H9 (cell line): ENCODE measurements at regions not wholly inside any gene's neighbourhood (a gene's known extent, or its start where the extent isn't known, plus 50 kb on each side); places are given as distances from the start of the nearest gene placed in this dataset.

ENCODE experiments used
- DNase-seq: peaks from one replicate; pipeline ENCODE4 v3.0.0-alpha.2; 2017
- H2AFZ ChIP-seq: one replicate; pipeline ENCODE4 v1.6.1; 2013; ENCODE audit warnings: mild to moderate bottlenecking, low read length, control low read depth, moderate library complexity
- H2AK5ac ChIP-seq: 2 replicates; pipeline ENCODE4 v1.6.1; 2013; ENCODE audit warnings: low read length, control low read depth, mixed read lengths; ENCODE audit not compliant: insufficient read length
- H2BK120ac ChIP-seq: one replicate; pipeline ENCODE4 v1.6.1; 2013; ENCODE audit warnings: low read depth, mild to moderate bottlenecking, low read length, control low read depth, inconsistent platforms; ENCODE audit not compliant: poor library complexity, severe bottlenecking
- H2BK12ac ChIP-seq: 2 replicates; pipeline ENCODE4 v1.6.1; 2013; ENCODE audit warnings: low read length, control low read depth, mixed read lengths, low read depth; ENCODE audit not compliant: insufficient read length
- H2BK15ac ChIP-seq: 2 replicates; pipeline ENCODE4 v1.6.1; 2013; ENCODE audit warnings: low read depth, low read length, control low read depth
- H2BK20ac ChIP-seq: one replicate; pipeline ENCODE4 v1.6.1; 2013; ENCODE audit warnings: low read depth, mild to moderate bottlenecking, low read length, control low read depth, inconsistent platforms; ENCODE audit not compliant: poor library complexity, severe bottlenecking
- H2BK5ac ChIP-seq: 2 replicates; pipeline ENCODE4 v1.6.1; 2013; ENCODE audit warnings: low read length, control low read depth, mixed read lengths; ENCODE audit not compliant: insufficient read length
- H3K14ac ChIP-seq: 2 replicates; pipeline ENCODE4 v1.6.1; 2013; ENCODE audit warnings: low read length, control low read depth; ENCODE audit not compliant: insufficient read depth
- H3K18ac ChIP-seq: 2 replicates; pipeline ENCODE4 v1.6.1; 2013; ENCODE audit warnings: low read depth, mild to moderate bottlenecking, mixed read lengths, low read length, control low read depth; ENCODE audit not compliant: insufficient read length
- H3K23ac ChIP-seq: 2 replicates; pipeline ENCODE4 v1.6.1; 2013; ENCODE audit warnings: low read length, control low read depth, mixed read lengths, low read depth; ENCODE audit not compliant: insufficient read length
- H3K23me2 ChIP-seq: 2 replicates; pipeline ENCODE4 v1.6.1; 2013; ENCODE audit warnings: low read depth, mild to moderate bottlenecking, mixed read lengths, low read length, control low read depth; ENCODE audit not compliant: insufficient read length, poor library complexity, severe bottlenecking
- H3K27ac ChIP-seq: 2 replicates; pipeline ENCODE4 v1.5.1; 2013; ENCODE audit warnings: low read length, control low read depth, mixed read lengths, low read depth; ENCODE audit not compliant: insufficient read length
- H3K27me3 ChIP-seq: 2 replicates; pipeline ENCODE4 v1.6.1; 2013; ENCODE audit warnings: low read length, control low read depth, inconsistent platforms; ENCODE audit not compliant: insufficient read depth
- H3K4ac ChIP-seq: 2 replicates; pipeline ENCODE4 v1.6.1; 2013; ENCODE audit warnings: low read depth, mild to moderate bottlenecking, control low read depth, inconsistent platforms, low read length, moderate library complexity
- H3K4me1 ChIP-seq: 2 replicates; pipeline ENCODE4 v1.6.1; 2013; ENCODE audit warnings: low read length, control low read depth, inconsistent platforms; ENCODE audit not compliant: insufficient read depth
- H3K4me2 ChIP-seq: 2 replicates; pipeline ENCODE4 v1.6.1; 2013; ENCODE audit warnings: low read length, control low read depth, mixed read lengths; ENCODE audit not compliant: insufficient read length, insufficient read depth
- H3K56ac ChIP-seq: 2 replicates; pipeline ENCODE4 v1.6.1; 2013; ENCODE audit warnings: low read depth, mild to moderate bottlenecking, mixed read lengths, low read length, control low read depth; ENCODE audit not compliant: insufficient read length
- H3K79me1 ChIP-seq: 2 replicates; pipeline ENCODE4 v1.6.1; 2013; ENCODE audit warnings: low read depth, mild to moderate bottlenecking, moderate library complexity, low read length, control low read depth, inconsistent platforms; ENCODE audit not compliant: insufficient read depth, poor library complexity, severe bottlenecking
- H3K79me2 ChIP-seq: 2 replicates; pipeline ENCODE4 v1.6.1; 2013; ENCODE audit warnings: low read length, control low read depth, inconsistent platforms; ENCODE audit not compliant: insufficient read depth
- H3K9ac ChIP-seq: 2 replicates; pipeline ENCODE4 v1.6.1; 2013; ENCODE audit warnings: low read length, control low read depth, mixed read lengths; ENCODE audit not compliant: insufficient read length; ENCODE audit errors: extremely low read depth
- H3K9me3 ChIP-seq: one replicate; pipeline ENCODE4 v1.6.1; 2013; ENCODE audit warnings: low read depth, low read length, inconsistent platforms; ENCODE audit not compliant: control insufficient read depth
- H3T11ph ChIP-seq: one replicate; pipeline ENCODE4 v1.6.1; 2013; ENCODE audit warnings: mild to moderate bottlenecking, low read length, control low read depth, inconsistent platforms
- H4K20me1 ChIP-seq: one replicate; pipeline ENCODE4 v1.6.1; 2013; ENCODE audit not compliant: control insufficient read depth, insufficient read length, insufficient read depth
- H4K5ac ChIP-seq: 2 replicates; pipeline ENCODE4 v1.6.1; 2013; ENCODE audit warnings: low read depth, mild to moderate bottlenecking, mixed read lengths, low read length, control low read depth; ENCODE audit not compliant: insufficient read length
- H4K8ac ChIP-seq: replicated peaks from 2 replicates; pipeline ENCODE4 v1.6.1; 2013; ENCODE audit warnings: low read length, control low read depth, mixed read lengths, low read depth; ENCODE audit not compliant: insufficient read length
- H4K91ac ChIP-seq: 2 replicates; pipeline ENCODE4 v1.6.1; 2013; ENCODE audit warnings: low read depth, mild to moderate bottlenecking, moderate library complexity, mixed read lengths, low read length, control low read depth; ENCODE audit not compliant: insufficient read length
- H3K27ac Mint-ChIP-seq, 3 experiments: 2 replicates in 2 of 3; 3 replicates in 1 of 3; pipeline ENCODE4 v1.8.0; 2020 to 2021; ENCODE audit warnings: mixed read lengths in 3 of 3, mild to moderate bottlenecking in 1 of 3, moderate library complexity in 1 of 3
- H3K27me3 Mint-ChIP-seq: 2 replicates; pipeline ENCODE4 v1.8.0; 2021; ENCODE audit warnings: low read depth, mild to moderate bottlenecking, moderate library complexity, mixed read lengths
- H3K36me3 Mint-ChIP-seq, 3 experiments: 2 replicates in 2 of 3; 3 replicates in 1 of 3; pipeline ENCODE4 v1.8.0; 2020 to 2021; ENCODE audit warnings: low read depth in 3 of 3, mixed read lengths in 3 of 3; ENCODE audit not compliant: insufficient read depth in 1 of 3
- H3K4me1 Mint-ChIP-seq, 2 experiments: 2 replicates each; pipeline ENCODE4 v1.8.0; 2020; ENCODE audit warnings: mixed read lengths in 2 of 2
- H3K4me3 Mint-ChIP-seq, 2 experiments: 2 replicates in 1 of 2; 3 replicates in 1 of 2; pipeline ENCODE4 v1.8.0; 2020 to 2021; ENCODE audit warnings: mild to moderate bottlenecking in 2 of 2, mixed read lengths in 2 of 2, moderate library complexity in 1 of 2
- H3K9me3 Mint-ChIP-seq, 2 experiments: 2 replicates in 1 of 2; 3 replicates in 1 of 2; pipeline ENCODE4 v1.8.0; 2020; ENCODE audit warnings: mild to moderate bottlenecking in 2 of 2, mixed read lengths in 2 of 2, moderate library complexity in 1 of 2
- WGBS: extraction: QIAGEN DNeasy Blood & Tissue Kit; methylation state at CpG from one replicate; pipeline ENCODE4 v1.1.7; 2013; ENCODE audit warnings: missing lambda C conversion rate, low lambda C conversion rate, mixed read lengths; ENCODE audit not compliant: insufficient read length; ENCODE audit errors: extremely low coverage; 5-methylcytosine and 5-hydroxymethylcytosine counted together
- TF ChIP-seq, protein P1 (sequence below): fragments of 200-600 bp; sonication (generic); conservative IDR thresholded peaks from 3 replicates; pipeline ENCODE4 v1.8.0; 2021; ENCODE audit warnings: antibody characterized with exemption, mild to moderate bottlenecking

DNA sequence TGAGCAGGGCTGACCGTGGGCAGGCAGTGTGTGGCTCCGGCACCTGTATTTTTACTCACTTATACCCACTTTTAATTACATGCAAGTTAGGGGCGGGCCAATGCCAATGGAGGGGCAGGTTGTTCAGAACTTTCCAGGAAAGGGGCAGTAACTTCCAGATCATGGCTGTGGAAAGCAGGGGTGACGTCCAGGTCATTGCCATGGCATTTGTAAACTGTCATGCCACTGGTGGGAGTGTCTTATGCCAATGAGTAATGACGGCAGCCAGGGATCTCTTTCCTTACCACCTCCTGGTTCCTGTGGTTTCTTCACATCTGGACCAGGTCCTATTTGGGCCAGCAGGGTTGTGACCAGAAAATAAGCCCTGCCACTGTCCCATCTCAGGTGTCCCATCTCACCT lies 258.7 kb downstream of the THBS2 start:
- no peak overlapping the region for H2BK5ac ChIP-seq
- H4K20me1 ChIP-seq = no peaks in the 10 kb centered on the region
- H3K4me1 ChIP-seq = no peaks in the 10 kb centered on the region
- TF ChIP-seq, protein P1, sequence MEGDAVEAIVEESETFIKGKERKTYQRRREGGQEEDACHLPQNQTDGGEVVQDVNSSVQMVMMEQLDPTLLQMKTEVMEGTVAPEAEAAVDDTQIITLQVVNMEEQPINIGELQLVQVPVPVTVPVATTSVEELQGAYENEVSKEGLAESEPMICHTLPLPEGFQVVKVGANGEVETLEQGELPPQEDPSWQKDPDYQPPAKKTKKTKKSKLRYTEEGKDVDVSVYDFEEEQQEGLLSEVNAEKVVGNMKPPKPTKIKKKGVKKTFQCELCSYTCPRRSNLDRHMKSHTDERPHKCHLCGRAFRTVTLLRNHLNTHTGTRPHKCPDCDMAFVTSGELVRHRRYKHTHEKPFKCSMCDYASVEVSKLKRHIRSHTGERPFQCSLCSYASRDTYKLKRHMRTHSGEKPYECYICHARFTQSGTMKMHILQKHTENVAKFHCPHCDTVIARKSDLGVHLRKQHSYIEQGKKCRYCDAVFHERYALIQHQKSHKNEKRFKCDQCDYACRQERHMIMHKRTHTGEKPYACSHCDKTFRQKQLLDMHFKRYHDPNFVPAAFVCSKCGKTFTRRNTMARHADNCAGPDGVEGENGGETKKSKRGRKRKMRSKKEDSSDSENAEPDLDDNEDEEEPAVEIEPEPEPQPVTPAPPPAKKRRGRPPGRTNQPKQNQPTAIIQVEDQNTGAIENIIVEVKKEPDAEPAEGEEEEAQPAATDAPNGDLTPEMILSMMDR = no peak
- Mint-ChIP-seq H3K27ac (peak overlapping the region in 1 of 3 experiments; percentile 88; a peak in 1 of 7 replicates), H3K4me1 (no peaks in the 10 kb centered on the region), H3K36me3 (peaks cover 0 to 8% (median 7%) of the 10 kb centered on the region in 3 experiments; a peak in 6 of 7 replicates), H3K27me3 (no peaks in the 10 kb centered on the region), H3K4me3 (no peak overlapping the region), H3K9me3 (peaks cover 9 to 12% of the 10 kb centered on the region in 2 experiments; a peak in 4 of 5 replicates)
- no peak overlapping the region for H3K4me2 ChIP-seq
- no peaks in the 10 kb centered on the region for H3K79me2 ChIP-seq
- no peak overlapping the region for H3K23ac ChIP-seq
- H2AFZ ChIP-seq = no peak overlapping the region
- H3K23me2 ChIP-seq = no peaks in the 10 kb centered on the region
- no peak overlapping the region for H3T11ph ChIP-seq
- no peak overlapping the region for H3K9ac ChIP-seq
- H3K4ac ChIP-seq = no peak overlapping the region
- no peak overlapping the region for H3K56ac ChIP-seq
- no peak overlapping the region for H2BK20ac ChIP-seq
- WGBS = no CpG with 5 or more reads among the region's 5 CpGs
- H2BK15ac ChIP-seq = no peak overlapping the region
- H4K5ac ChIP-seq = no peak overlapping the region
- H3K14ac ChIP-seq = no peak overlapping the region
- H2BK120ac ChIP-seq = no peak overlapping the region
- no peaks in the 10 kb centered on the region for H3K79me1 ChIP-seq
- H2BK12ac ChIP-seq = no peak overlapping the region
- no peaks in the 10 kb centered on the region for H3K9me3 ChIP-seq
- DNase-seq = no peak
- no peak overlapping the region for H3K18ac ChIP-seq
- H3K27me3 ChIP-seq = no peaks in the 10 kb centered on the region
- no peak overlapping the region for H2AK5ac ChIP-seq
- no peak overlapping the region for H4K8ac ChIP-seq
- H4K91ac ChIP-seq = no peak overlapping the region
- no peak overlapping the region for H3K27ac ChIP-seq
